Smooth muscle cell (in vitro differentiated cells): ENCODE measurements at regions not wholly inside any gene's neighbourhood (a gene's known extent, or its start where the extent isn't known, plus 50 kb on each side); places are given as distances from the start of the nearest gene placed in this dataset.

Source experiments
- DNase-seq: peaks from one replicate; lab custom pipeline; 2025; ENCODE audit not compliant: unreplicated experiment; lab: John Stamatoyannopoulos, UW
- H2AFZ ChIP-seq: fragments of 200-600 bp; sonication (generic); 2 replicates; pipeline ENCODE4 v1.6.0; 2016; ENCODE audit warnings: antibody characterized with exemption, low read depth, mild to moderate bottlenecking
- H3F3A ChIP-seq: fragments of 200-600 bp; sonication (generic); 2 replicates; pipeline ENCODE4 v1.6.0; 2017; ENCODE audit warnings: antibody characterized with exemption, low read depth
- H3K27ac ChIP-seq: fragments of 200-600 bp; sonication (generic); 2 replicates; pipeline ENCODE4 v1.5.1; 2016; ENCODE audit warnings: low read depth, mild to moderate bottlenecking
- H3K27me3 ChIP-seq: fragments of 200-600 bp; sonication (generic); 2 replicates; pipeline ENCODE4 v1.6.1; 2016; ENCODE audit warnings: low read depth, mild to moderate bottlenecking
- H3K36me3 ChIP-seq: fragments of 200-600 bp; sonication (generic); 2 replicates; pipeline ENCODE4 v1.5.1; 2016; ENCODE audit warnings: low read depth
- H3K4me1 ChIP-seq: fragments of 200-600 bp; sonication (generic); 2 replicates; pipeline ENCODE4 v1.5.1; 2016; ENCODE audit warnings: low read depth
- H3K4me2 ChIP-seq: fragments of 200-600 bp; sonication (generic); 2 replicates; pipeline ENCODE4 v1.6.0; 2016; ENCODE audit warnings: mild to moderate bottlenecking
- H3K4me3 ChIP-seq: fragments of 200-600 bp; sonication (generic); 2 replicates; pipeline ENCODE4 v1.5.1; 2016; ENCODE audit warnings: mild to moderate bottlenecking
- H3K79me2 ChIP-seq: fragments of 200-600 bp; sonication (generic); 2 replicates; pipeline ENCODE4 v1.6.0; 2016; ENCODE audit warnings: low read depth, mild to moderate bottlenecking
- H3K9ac ChIP-seq: fragments of 200-600 bp; sonication (generic); 2 replicates; pipeline ENCODE4 v1.6.0; 2016; ENCODE audit warnings: low read depth
- H3K9me3 ChIP-seq: fragments of 200-600 bp; sonication (generic); replicated peaks from 2 replicates; pipeline ENCODE4 v1.5.1; 2016; ENCODE audit warnings: low read depth
- H4K20me1 ChIP-seq: fragments of 200-600 bp; sonication (generic); 2 replicates; pipeline ENCODE4 v1.6.0; 2016; ENCODE audit warnings: low read depth
- WGBS: methylation state at CpG from one replicate; pipeline ENCODE4 v1.1.7; 2016; ENCODE audit warnings: low lambda C conversion rate; 5-methylcytosine and 5-hydroxymethylcytosine counted together
- TF ChIP-seq, protein P1 (sequence below): fragments of 200-600 bp; sonication (generic); IDR thresholded peaks from 2 replicates; pipeline ENCODE4 v1.5.1; 2017; ENCODE audit warnings: borderline replicate concordance, mild to moderate bottlenecking, antibody characterized with exemption; ENCODE audit not compliant: insufficient read depth, poor library complexity, severe bottlenecking

DNA sequence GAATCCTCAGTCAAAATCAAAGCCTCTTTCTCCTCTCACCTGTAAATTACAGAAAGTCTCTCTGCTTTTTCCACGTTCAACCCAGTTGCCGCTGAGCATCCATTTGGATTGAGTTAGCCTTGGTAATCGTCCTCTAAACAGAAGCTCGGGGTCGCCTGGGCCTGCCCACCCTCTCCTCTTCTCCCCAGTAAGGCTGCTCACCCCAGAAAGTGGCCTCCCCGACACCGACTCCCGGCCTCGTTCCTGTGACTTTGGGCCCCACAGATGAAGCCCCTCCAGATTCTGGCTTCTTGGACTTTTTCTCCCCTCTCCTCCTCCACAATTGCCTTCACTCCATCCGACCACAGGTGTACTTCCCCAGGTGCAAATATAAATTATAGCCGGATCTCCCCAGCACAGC, 1500.0 kb downstream of the BRD1 start:
- H4K20me1 ChIP-seq, result no peaks in the 10 kb centered on the region
- H3K36me3 ChIP-seq, result no peaks in the 10 kb centered on the region
- no peaks in the 10 kb centered on the region for H3K9me3 ChIP-seq
- H3K4me1 ChIP-seq, result no peaks in the 10 kb centered on the region
- no peaks in the 10 kb centered on the region for H3K79me2 ChIP-seq
- H3F3A ChIP-seq, result no peaks in the 10 kb centered on the region
- no peak overlapping the region for H3K4me2 ChIP-seq
- TF ChIP-seq, protein P1, sequence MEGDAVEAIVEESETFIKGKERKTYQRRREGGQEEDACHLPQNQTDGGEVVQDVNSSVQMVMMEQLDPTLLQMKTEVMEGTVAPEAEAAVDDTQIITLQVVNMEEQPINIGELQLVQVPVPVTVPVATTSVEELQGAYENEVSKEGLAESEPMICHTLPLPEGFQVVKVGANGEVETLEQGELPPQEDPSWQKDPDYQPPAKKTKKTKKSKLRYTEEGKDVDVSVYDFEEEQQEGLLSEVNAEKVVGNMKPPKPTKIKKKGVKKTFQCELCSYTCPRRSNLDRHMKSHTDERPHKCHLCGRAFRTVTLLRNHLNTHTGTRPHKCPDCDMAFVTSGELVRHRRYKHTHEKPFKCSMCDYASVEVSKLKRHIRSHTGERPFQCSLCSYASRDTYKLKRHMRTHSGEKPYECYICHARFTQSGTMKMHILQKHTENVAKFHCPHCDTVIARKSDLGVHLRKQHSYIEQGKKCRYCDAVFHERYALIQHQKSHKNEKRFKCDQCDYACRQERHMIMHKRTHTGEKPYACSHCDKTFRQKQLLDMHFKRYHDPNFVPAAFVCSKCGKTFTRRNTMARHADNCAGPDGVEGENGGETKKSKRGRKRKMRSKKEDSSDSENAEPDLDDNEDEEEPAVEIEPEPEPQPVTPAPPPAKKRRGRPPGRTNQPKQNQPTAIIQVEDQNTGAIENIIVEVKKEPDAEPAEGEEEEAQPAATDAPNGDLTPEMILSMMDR, result no peak
- H3K9ac ChIP-seq, result no peak overlapping the region
- no peak overlapping the region for H3K27ac ChIP-seq
- DNase-seq, result no peak
- 85% methylated on average over 11 of the region's 11 CpGs for WGBS
- H3K4me3 ChIP-seq, result no peak overlapping the region
- H2AFZ ChIP-seq, result no peak overlapping the region
- no peaks in the 10 kb centered on the region for H3K27me3 ChIP-seq

DNA sequence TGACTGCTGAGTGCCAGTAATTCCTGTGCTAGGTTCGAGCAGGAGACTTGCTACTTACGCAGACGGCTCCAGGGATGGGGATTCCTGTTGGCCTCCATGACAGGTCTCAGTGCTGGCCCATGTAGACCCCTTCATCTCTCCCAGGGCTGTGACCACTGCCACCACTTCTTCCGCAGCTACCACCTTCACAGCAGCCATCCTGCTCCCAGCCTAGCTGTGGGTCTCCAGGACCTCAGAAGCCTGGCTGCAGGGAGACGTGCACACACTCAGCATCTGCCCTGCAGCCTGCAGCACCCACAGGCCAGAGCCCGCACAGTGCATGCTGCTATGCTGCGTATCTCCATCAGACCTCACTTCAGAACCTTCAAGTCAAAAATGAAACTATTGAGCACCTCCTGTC, 1503.9 kb downstream of the BRD1 start:
- Histone ChIP-seq H3K27me3 (no peaks in the 10 kb centered on the region), H3F3A (no peaks in the 10 kb centered on the region), H4K20me1 (no peaks in the 10 kb centered on the region), H3K27ac (no peak overlapping the region), H3K36me3 (no peaks in the 10 kb centered on the region), H3K4me1 (no peaks in the 10 kb centered on the region), H3K9me3 (no peaks in the 10 kb centered on the region), H2AFZ (no peak overlapping the region), H3K79me2 (no peaks in the 10 kb centered on the region), H3K9ac (no peak overlapping the region), H3K4me2 (no peak overlapping the region), H3K4me3 (no peak overlapping the region)
- TF ChIP-seq, protein P1, result no peak
- DNase-seq, result no peak
- 94% methylated on average over 7 of the region's 7 CpGs for WGBS

DNA sequence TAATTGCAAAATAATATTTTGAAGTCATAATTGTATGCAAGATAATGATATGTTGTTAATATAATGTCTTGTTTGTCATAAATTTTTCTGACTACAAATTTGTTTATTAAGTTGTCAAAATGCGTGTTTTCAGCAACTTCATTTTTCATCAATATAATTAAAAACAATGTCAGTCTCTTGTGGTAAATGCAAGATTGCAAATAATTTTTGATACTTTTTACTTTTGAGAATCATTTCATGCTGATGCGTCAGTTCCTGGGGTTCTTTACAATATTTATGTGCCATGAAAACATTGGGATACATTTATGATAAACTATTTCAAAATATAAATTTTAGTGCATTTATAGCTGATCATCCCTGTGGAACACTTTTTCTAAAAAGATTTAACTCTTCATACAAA, 1504.8 kb downstream of the BRD1 start:
- Histone ChIP-seq H3K27ac (no peak overlapping the region), H3K36me3 (no peaks in the 10 kb centered on the region), H3K4me1 (no peaks in the 10 kb centered on the region), H3K79me2 (no peaks in the 10 kb centered on the region), H3K9ac (no peak overlapping the region), H4K20me1 (no peaks in the 10 kb centered on the region), H3K4me3 (no peak overlapping the region), H3K4me2 (no peak overlapping the region), H3K27me3 (no peaks in the 10 kb centered on the region), H2AFZ (no peak overlapping the region), H3K9me3 (no peaks in the 10 kb centered on the region), H3F3A (no peaks in the 10 kb centered on the region)
- TF ChIP-seq, protein P1, result no peak
- 92% methylated on average over 2 of the region's 2 CpGs for WGBS
- DNase-seq, result no peak

- no peaks in the 10 kb centered on the region for H3K27me3 ChIP-seq
- H3K9ac ChIP-seq, result no peak overlapping the region
- TF ChIP-seq, protein P1, result no peak
- H3K4me3 ChIP-seq, result no peak overlapping the region
- no peak overlapping the region for H3K27ac ChIP-seq
- no peak for DNase-seq
- H3K79me2 ChIP-seq, result no peaks in the 10 kb centered on the region
- no peaks in the 10 kb centered on the region for H3K9me3 ChIP-seq
- no peak overlapping the region for H2AFZ ChIP-seq
- no peak overlapping the region for H3K4me2 ChIP-seq
- 81% methylated on average over 9 of the region's 9 CpGs for WGBS
- no peaks in the 10 kb centered on the region for H3K36me3 ChIP-seq
- no peaks in the 10 kb centered on the region for H4K20me1 ChIP-seq
- no peaks in the 10 kb centered on the region for H3K4me1 ChIP-seq
- H3F3A ChIP-seq, result no peaks in the 10 kb centered on the region
Measured at GRCh38 chr22:48321986-48322545, 1505.6 kb downstream of the BRD1 start.
